Osteoblast (primary cell): ENCODE measurements at regions not wholly inside any gene's neighbourhood (a gene's known extent, or its start where the extent isn't known, plus 50 kb on each side); places are given as distances from the start of the nearest gene placed in this dataset.

Source experiments
- DNase-seq: peaks from one replicate; pipeline ENCODE4 v3.0.0; 2011; ENCODE audit warnings: low spot score, mixed read lengths; ENCODE audit not compliant: insufficient read length; ENCODE audit errors: missing footprints
- H2AFZ ChIP-seq: 2 replicates; pipeline ENCODE4 v1.6.0; 2011; ENCODE audit warnings: mild to moderate bottlenecking, low read length
- H3K27ac ChIP-seq: 2 replicates; pipeline ENCODE4 v1.5.1; 2011; ENCODE audit warnings: mild to moderate bottlenecking, low read depth, low read length, moderate library complexity
- H3K27me3 ChIP-seq: 2 replicates; pipeline ENCODE4 v1.6.0; 2012; ENCODE audit warnings: mild to moderate bottlenecking, control low read depth, inconsistent platforms, low read length, moderate library complexity; ENCODE audit not compliant: insufficient read depth
- H3K36me3 ChIP-seq: 2 replicates; pipeline ENCODE4 v1.5.1; 2011; ENCODE audit warnings: mild to moderate bottlenecking, low read length, control low read depth, moderate library complexity; ENCODE audit not compliant: insufficient read depth
- H3K4me1 ChIP-seq: 2 replicates; pipeline ENCODE4 v1.5.1; 2011; ENCODE audit warnings: mild to moderate bottlenecking, low read length, control low read depth, moderate library complexity; ENCODE audit not compliant: insufficient read depth
- H3K4me2 ChIP-seq: 2 replicates; pipeline ENCODE4 v1.6.0; 2011; ENCODE audit warnings: mild to moderate bottlenecking, low read length; ENCODE audit not compliant: insufficient read depth
- H3K4me3 ChIP-seq: fragments of 200-600 bp; sonication (generic); 3 replicates; pipeline ENCODE4 v1.5.1; 2012; ENCODE audit warnings: mild to moderate bottlenecking, low read length, inconsistent platforms; ENCODE audit not compliant: insufficient read depth
- H3K79me2 ChIP-seq: 2 replicates; pipeline ENCODE4 v1.6.0; 2012; ENCODE audit warnings: mild to moderate bottlenecking, low read length, control low read depth, inconsistent platforms; ENCODE audit not compliant: insufficient read depth
- H3K9me3 ChIP-seq: 2 replicates; pipeline ENCODE4 v1.5.1; 2011; ENCODE audit warnings: low read depth, low read length, control low read depth
- H4K20me1 ChIP-seq: 2 replicates; pipeline ENCODE4 v1.6.0; 2012; ENCODE audit warnings: mild to moderate bottlenecking, low read length, control low read depth; ENCODE audit not compliant: insufficient read depth
- CTCF ChIP-seq: IDR thresholded peaks from 2 replicates; pipeline ENCODE4 v1.5.1; 2011; ENCODE audit warnings: mild to moderate bottlenecking, low read depth, low read length, moderate library complexity; ENCODE audit errors: extremely low read depth

- no peak for TF ChIP-seq CTCF
- Histone ChIP-seq H3K27ac (no peak overlapping the region), H3K4me3 (no peak overlapping the region), H4K20me1 (no peaks in the 10 kb centered on the region), H3K4me2 (peak overlapping the region; percentile 52), H3K9me3 (no peaks in the 10 kb centered on the region), H3K27me3 (peaks cover 7% of the 10 kb centered on the region), H2AFZ (no peak overlapping the region), H3K4me1 (peaks cover 16% of the 10 kb centered on the region), H3K79me2 (no peaks in the 10 kb centered on the region), H3K36me3 (no peaks in the 10 kb centered on the region)
- DNase-seq: peak; percentile 89
Observed at GRCh38 chr11:15688351-15688792, 573.6 kb downstream of the INSC start.

GRCh38 chr11:15690320-15690719 lies 575.6 kb downstream of the INSC start:
- Histone ChIP-seq H3K27ac (no peak overlapping the region), H3K79me2 (no peaks in the 10 kb centered on the region), H2AFZ (no peak overlapping the region), H3K36me3 (no peaks in the 10 kb centered on the region), H3K4me3 (no peak overlapping the region), H3K9me3 (no peaks in the 10 kb centered on the region), H4K20me1 (no peaks in the 10 kb centered on the region), H3K27me3 (peaks cover 10% of the 10 kb centered on the region), H3K4me1 (peaks cover 16% of the 10 kb centered on the region), H3K4me2 (no peak overlapping the region)
- TF ChIP-seq CTCF: no peak
- DNase-seq: no peak

- Histone ChIP-seq H3K4me3 (no peak overlapping the region), H3K9me3 (no peaks in the 10 kb centered on the region), H3K27ac (no peak overlapping the region), H3K36me3 (no peaks in the 10 kb centered on the region), H3K27me3 (peaks cover 12% of the 10 kb centered on the region), H3K4me2 (no peak overlapping the region), H3K4me1 (peaks cover 12% of the 10 kb centered on the region), H2AFZ (no peak overlapping the region), H4K20me1 (no peaks in the 10 kb centered on the region), H3K79me2 (no peaks in the 10 kb centered on the region)
- TF ChIP-seq CTCF: no peak
- no peak for DNase-seq
Observed at GRCh38 chr11:15692739-15693138, 578.0 kb downstream of the INSC start.

GRCh38 chr11:15695096-15695721 lies 580.5 kb downstream of the INSC start:
- Histone ChIP-seq H3K4me1 (no peaks in the 10 kb centered on the region), H3K36me3 (no peaks in the 10 kb centered on the region), H3K9me3 (no peaks in the 10 kb centered on the region), H3K4me2 (no peak overlapping the region), H3K4me3 (no peak overlapping the region), H4K20me1 (no peaks in the 10 kb centered on the region), H3K27me3 (peaks cover 20% of the 10 kb centered on the region), H3K79me2 (no peaks in the 10 kb centered on the region), H2AFZ (no peak overlapping the region), H3K27ac (no peak overlapping the region)
- no peak for TF ChIP-seq CTCF
- no peak for DNase-seq
